Left ventricle myocardium inferior (tissue), 1 donor: ENCODE measurements at regions not wholly inside any gene's neighbourhood (a gene's known extent, or its start where the extent isn't known, plus 50 kb on each side); places are given as distances from the start of the nearest gene placed in this dataset.

Experiments used
- DNase-seq: peaks from one replicate; pipeline ENCODE4 v3.0.0-alpha.2; 2020
- H3K27ac ChIP-seq: fragments of 200-600 bp; replicated peaks from 2 replicates; pipeline ENCODE4 v1.8.0; 2021
- H3K27me3 ChIP-seq: fragments of 200-600 bp; 2 replicates; pipeline ENCODE4 v1.8.0; 2021; ENCODE audit warnings: low read depth
- H3K36me3 ChIP-seq: fragments of 200-600 bp; 2 replicates; pipeline ENCODE4 v1.8.0; 2021
- H3K4me1 ChIP-seq: fragments of 200-600 bp; 2 replicates; pipeline ENCODE4 v1.8.0; 2021
- H3K4me3 ChIP-seq: fragments of 200-600 bp; 2 replicates; pipeline ENCODE4 v1.8.0; 2021; ENCODE audit warnings: mild to moderate bottlenecking, moderate library complexity
- H3K9me3 ChIP-seq: fragments of 200-600 bp; replicated peaks from 2 replicates; pipeline ENCODE4 v1.8.0; 2021
- intact Hi-C: fragments of 100-400 bp; cut with micrococcal nuclease; formaldehyde crosslinking; loops from one replicate; pipeline ENCODE4 v1.11.0; 2022
- TF ChIP-seq, protein P1 (sequence below): fragments of 200-600 bp; IDR thresholded peaks from 2 replicates; pipeline ENCODE4 v1.8.0; 2021; ENCODE audit warnings: antibody characterized with exemption, mild to moderate bottlenecking, borderline replicate concordance
- donor health status: DM: no; HTN: yes; CAD: no; lungs with severe emphysema.

DNA sequence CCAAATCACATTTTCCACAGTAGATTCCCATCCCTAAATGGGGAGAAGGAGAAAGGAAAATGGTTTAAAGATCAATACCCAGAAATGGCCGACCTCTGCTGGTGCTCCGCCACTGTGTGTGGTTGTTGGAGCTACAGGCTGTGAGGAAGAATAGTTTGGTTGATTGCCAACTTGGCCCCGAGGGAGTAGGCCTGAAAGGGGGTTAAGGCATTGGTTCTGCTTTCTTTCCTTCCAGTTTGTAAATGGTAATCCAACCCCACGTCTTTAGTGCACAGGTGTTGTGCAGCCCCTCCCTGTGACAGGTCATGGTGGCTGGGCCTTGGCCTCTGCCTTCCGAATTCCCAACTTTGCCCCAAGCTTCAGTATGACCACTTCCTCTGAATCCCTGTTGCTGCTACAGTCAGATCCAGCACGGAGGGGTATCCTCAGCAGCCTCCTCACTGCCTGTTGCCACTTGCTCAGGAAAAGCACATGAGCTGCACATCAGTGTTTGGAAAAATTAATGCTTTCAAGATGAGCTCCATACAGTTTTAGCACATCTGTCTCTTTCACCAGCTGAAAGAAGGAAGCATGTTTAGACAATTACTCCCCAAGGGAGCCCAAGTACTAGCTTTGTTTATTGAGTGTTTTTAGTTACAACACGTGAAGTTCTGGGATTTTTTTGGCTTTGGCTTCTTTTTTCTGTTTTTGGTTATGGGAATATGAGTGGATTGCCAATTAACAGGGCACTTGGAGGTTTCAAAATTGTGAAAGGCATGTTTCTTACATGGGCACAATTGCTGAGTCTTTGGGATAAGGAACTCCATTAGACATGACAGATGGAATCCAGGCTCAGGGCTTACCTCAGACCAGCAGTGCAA is 92.3 kb upstream of the ROPN1 start:
- TF ChIP-seq, protein P1, sequence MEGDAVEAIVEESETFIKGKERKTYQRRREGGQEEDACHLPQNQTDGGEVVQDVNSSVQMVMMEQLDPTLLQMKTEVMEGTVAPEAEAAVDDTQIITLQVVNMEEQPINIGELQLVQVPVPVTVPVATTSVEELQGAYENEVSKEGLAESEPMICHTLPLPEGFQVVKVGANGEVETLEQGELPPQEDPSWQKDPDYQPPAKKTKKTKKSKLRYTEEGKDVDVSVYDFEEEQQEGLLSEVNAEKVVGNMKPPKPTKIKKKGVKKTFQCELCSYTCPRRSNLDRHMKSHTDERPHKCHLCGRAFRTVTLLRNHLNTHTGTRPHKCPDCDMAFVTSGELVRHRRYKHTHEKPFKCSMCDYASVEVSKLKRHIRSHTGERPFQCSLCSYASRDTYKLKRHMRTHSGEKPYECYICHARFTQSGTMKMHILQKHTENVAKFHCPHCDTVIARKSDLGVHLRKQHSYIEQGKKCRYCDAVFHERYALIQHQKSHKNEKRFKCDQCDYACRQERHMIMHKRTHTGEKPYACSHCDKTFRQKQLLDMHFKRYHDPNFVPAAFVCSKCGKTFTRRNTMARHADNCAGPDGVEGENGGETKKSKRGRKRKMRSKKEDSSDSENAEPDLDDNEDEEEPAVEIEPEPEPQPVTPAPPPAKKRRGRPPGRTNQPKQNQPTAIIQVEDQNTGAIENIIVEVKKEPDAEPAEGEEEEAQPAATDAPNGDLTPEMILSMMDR: no peak
- Histone ChIP-seq H3K4me3 (no peak overlapping the region), H3K4me1 (peaks cover 28% of the 10 kb centered on the region), H3K27me3 (no peaks in the 10 kb centered on the region), H3K36me3 (no peaks in the 10 kb centered on the region), H3K27ac (peak overlapping the region; percentile 70), H3K9me3 (no peaks in the 10 kb centered on the region)
- intact Hi-C loops: no loop called here
- DNase-seq: no peak

DNA sequence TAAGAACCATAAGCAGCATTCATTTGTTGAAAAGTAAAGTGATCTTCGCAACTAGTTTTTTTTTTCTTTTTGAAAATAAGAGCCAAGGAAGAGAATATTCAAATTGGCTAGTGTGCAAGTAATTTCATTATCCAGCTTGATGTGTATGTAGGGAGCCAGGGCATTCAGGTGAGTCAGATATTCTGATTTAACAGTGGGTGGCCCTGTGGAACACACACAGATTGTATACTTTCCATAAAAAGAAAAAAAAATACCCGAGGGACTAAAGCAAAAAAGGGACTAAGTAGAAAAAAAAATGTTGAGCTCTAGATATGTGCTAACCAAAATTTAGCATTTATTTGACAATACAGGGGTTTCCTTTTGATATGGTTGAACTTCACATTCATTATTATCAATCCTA is 96.9 kb upstream of the ROPN1 start:
- H3K27me3 ChIP-seq: no peaks in the 10 kb centered on the region
- TF ChIP-seq, protein P1: no peak
- intact Hi-C loops: no loop called here
- no peak overlapping the region for H3K27ac ChIP-seq
- DNase-seq: no peak
- H3K36me3 ChIP-seq: no peaks in the 10 kb centered on the region
- H3K4me1 ChIP-seq: peaks cover 12% of the 10 kb centered on the region
- H3K9me3 ChIP-seq: no peaks in the 10 kb centered on the region
- H3K4me3 ChIP-seq: no peak overlapping the region

DNA sequence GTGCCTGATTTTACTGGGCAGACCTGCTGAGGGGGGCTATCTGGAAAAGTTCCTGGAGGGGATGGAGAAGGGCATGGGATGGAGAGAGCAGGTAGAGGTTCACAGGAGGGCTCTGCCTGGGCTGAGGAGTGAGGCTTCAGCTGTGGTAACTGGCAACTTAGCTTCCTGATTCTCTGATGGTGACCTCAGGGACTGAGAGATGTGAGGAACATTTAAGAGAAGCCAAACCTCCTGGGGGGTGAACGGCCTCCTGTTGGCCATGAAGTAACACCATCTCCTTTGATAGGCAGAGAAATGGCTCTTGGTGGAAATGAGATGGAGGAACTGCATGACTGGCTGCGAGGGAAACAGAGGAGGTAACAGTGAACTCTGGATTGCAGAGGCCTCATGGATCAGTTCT is 97.3 kb upstream of the ROPN1 start:
- TF ChIP-seq, protein P1: no peak
- no peaks in the 10 kb centered on the region for H3K9me3 ChIP-seq
- no peak overlapping the region for H3K27ac ChIP-seq
- H3K36me3 ChIP-seq: no peaks in the 10 kb centered on the region
- intact Hi-C loops: no loop called here
- H3K4me1 ChIP-seq: peaks cover 8% of the 10 kb centered on the region
- no peaks in the 10 kb centered on the region for H3K27me3 ChIP-seq
- DNase-seq: no peak
- H3K4me3 ChIP-seq: no peak overlapping the region

DNA sequence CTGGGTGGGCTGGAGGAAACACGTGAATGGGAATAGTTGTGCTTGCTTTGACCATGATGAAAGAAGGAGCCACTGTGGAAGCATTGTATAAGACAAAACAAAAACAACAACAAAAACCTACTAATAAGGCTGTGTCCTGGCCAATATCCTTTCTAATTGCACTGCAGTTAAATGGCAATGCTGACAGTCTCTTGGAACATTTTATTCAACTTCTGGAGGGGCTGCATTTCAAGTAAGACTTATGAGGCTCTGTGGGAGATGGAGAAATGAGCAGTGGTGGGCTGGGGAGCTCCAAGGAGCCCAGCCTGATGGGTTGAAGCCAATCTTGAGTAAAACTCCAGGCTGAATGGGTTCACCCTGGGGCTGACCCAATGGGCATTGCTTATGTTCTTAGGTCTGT is 99.8 kb upstream of the ROPN1 start:
- Histone ChIP-seq H3K9me3 (no peaks in the 10 kb centered on the region), H3K27ac (no peak overlapping the region), H3K36me3 (no peaks in the 10 kb centered on the region), H3K4me3 (no peak overlapping the region), H3K27me3 (no peaks in the 10 kb centered on the region), H3K4me1 (no peaks in the 10 kb centered on the region)
- no peak for DNase-seq
- TF ChIP-seq, protein P1: no peak
- intact Hi-C loops: no loop called here

DNA sequence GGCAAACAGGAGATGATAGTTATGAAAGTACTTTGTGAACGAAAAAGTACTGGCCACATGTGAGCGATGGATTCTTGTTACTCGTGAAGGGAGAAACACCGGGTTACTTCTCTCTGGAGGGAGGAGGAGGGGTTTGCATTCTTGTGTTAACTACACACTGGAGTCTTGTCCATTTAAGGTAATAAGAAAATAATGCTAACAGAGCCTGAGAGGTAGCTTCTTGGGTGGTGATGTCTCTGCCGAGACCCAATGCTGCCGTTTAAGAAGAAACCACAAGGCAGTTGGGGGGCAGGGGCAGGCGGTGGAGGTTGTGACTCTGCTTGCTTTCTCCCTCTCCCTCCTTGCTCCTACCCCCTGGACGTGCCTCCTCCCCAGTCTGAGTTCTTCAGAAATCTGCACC is 100.9 kb upstream of the ROPN1 start:
- H3K4me1 ChIP-seq: peaks cover 8% of the 10 kb centered on the region
- no peak overlapping the region for H3K27ac ChIP-seq
- no peak for DNase-seq
- no peaks in the 10 kb centered on the region for H3K27me3 ChIP-seq
- TF ChIP-seq, protein P1: no peak
- no peak overlapping the region for H3K4me3 ChIP-seq
- no peaks in the 10 kb centered on the region for H3K9me3 ChIP-seq
- no peaks in the 10 kb centered on the region for H3K36me3 ChIP-seq
- intact Hi-C loops: no loop called here
